ENCODE measurements at regions not wholly inside any gene's neighbourhood (a gene's known extent, or its start where the extent isn't known, plus 50 kb on each side); places are given as distances from the start of the nearest gene placed in this dataset.
"Not testable (repeated sequence)": the region's sequence is repeated elsewhere in the genome, so short reads cannot be mapped to it uniquely, and the experiment has no call there.

GRCh38 chr12:16788506-16789203 lies 182.7 kb upstream of the LMO3 start:
- H3K36me3 ChIP-seq: no peaks in the 10 kb centered on the region
- TF ChIP-seq, protein P1, sequence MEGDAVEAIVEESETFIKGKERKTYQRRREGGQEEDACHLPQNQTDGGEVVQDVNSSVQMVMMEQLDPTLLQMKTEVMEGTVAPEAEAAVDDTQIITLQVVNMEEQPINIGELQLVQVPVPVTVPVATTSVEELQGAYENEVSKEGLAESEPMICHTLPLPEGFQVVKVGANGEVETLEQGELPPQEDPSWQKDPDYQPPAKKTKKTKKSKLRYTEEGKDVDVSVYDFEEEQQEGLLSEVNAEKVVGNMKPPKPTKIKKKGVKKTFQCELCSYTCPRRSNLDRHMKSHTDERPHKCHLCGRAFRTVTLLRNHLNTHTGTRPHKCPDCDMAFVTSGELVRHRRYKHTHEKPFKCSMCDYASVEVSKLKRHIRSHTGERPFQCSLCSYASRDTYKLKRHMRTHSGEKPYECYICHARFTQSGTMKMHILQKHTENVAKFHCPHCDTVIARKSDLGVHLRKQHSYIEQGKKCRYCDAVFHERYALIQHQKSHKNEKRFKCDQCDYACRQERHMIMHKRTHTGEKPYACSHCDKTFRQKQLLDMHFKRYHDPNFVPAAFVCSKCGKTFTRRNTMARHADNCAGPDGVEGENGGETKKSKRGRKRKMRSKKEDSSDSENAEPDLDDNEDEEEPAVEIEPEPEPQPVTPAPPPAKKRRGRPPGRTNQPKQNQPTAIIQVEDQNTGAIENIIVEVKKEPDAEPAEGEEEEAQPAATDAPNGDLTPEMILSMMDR (IDR thresholded peaks at IDR 0.05): no peak
- no peaks in the 10 kb centered on the region for H3K9me3 ChIP-seq
- H3K27ac ChIP-seq: no peak overlapping the region
- no peaks in the 10 kb centered on the region for H3K27me3 ChIP-seq
- H3K4me1 ChIP-seq: no peaks in the 10 kb centered on the region
- no peak overlapping the region for H3K4me3 ChIP-seq
- DNase-seq (ENCODE audit: low spot score): no peak

DNA sequence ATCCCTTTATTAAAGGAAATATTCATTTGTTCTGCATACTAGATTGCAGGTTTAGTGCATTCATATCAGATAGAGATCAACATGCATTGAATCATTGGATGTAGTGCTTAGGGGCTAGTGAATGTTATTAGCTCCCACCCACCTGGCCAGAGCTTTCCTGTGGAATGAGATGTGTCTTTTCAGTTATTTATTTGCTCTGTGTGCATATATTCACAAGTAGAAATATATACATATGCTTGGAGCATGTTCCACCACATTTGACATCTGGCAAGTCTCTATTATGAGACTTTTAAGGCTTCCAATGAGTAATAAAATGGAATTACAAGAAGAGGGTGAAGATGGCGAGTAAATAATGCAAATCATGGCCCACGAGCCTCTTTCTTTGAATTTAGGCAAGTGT lies 180.0 kb upstream of the LMO3 start:
- no peaks in the 10 kb centered on the region for H3K36me3 ChIP-seq
- TF ChIP-seq, protein P1 (IDR thresholded peaks at IDR 0.05): no peak
- H3K27ac ChIP-seq: no peak overlapping the region
- H3K4me3 ChIP-seq: no peak overlapping the region
- H3K27me3 ChIP-seq: no peaks in the 10 kb centered on the region
- no peak for DNase-seq (ENCODE audit: low spot score)
- no peaks in the 10 kb centered on the region for H3K4me1 ChIP-seq
- no peaks in the 10 kb centered on the region for H3K9me3 ChIP-seq

DNA sequence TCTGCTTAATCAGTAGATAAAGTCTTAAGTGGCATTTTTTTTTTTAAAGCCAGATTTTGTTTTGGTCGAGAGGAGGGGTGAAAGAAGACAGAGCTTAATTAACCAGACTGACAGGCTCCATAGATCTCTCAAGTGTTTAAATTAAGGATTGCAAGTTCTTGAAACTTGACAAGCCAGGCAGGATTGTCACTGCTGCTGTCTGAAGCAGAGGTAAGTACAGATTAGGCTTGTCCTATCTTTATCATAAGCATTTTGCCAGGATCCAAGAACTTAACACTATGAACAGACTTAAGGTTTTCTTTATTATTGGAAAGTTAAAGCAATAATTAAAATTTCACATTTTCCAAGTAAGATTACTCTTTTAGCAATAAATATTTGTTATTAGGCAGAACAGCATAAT lies 179.6 kb upstream of the LMO3 start:
- Histone ChIP-seq H3K9me3 (no peaks in the 10 kb centered on the region), H3K4me3 (no peak overlapping the region), H3K4me1 (no peaks in the 10 kb centered on the region), H3K27me3 (no peaks in the 10 kb centered on the region), H3K27ac (no peak overlapping the region), H3K36me3 (no peaks in the 10 kb centered on the region)
- TF ChIP-seq, protein P1 (IDR thresholded peaks at IDR 0.05): no peak
- DNase-seq (ENCODE audit: low spot score): no peak

DNA sequence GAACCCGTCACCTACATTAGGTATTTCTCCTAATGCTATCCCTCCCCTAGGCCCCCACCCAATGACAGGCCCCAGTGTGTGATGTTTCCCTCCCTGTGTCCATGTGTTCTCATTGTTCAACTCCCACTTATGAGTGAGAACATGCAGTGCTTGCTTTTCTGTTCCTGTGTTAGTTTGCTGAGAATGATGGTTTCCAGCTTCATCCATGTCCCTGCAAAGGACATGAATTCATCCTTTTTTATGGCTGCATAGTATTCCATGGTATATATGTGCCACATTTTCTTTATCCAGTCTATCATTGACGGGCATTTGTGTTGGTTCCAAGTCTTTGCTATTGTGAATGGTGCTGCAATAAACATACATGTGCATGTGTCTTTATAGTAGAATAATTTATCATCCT lies 163.2 kb upstream of the LMO3 start:
- H3K9me3 ChIP-seq; H3K36me3 ChIP-seq; H3K4me1 ChIP-seq; H3K4me3 ChIP-seq; DNase-seq (ENCODE audit: low spot score); H3K27me3 ChIP-seq; H3K27ac ChIP-seq: not testable (repeated sequence)

DNA sequence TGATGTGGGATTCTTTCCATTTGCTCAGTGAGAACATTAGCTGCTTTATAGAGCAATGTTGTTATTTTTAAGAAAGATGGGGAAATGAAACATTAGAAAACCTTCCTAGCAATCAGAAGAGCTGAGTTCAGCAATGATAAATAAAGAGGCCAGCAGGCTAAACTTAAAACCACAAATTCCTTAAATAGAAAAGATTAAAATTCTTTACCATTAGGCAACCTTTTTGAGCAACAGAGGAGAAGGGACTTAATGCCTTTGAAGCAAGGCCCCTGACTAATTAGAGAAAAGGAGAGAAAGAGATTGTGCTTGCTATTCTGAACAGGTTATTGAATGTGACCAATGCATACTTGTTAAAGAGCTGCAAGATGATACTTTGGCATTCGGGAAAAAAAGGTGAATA lies 160.8 kb upstream of the LMO3 start:
- DNase-seq (ENCODE audit: low spot score): no peak
- H3K4me3 ChIP-seq: no peak overlapping the region
- H3K4me1 ChIP-seq: no peaks in the 10 kb centered on the region
- H3K9me3 ChIP-seq: no peaks in the 10 kb centered on the region
- TF ChIP-seq, protein P1 (IDR thresholded peaks at IDR 0.05): no peak
- H3K27ac ChIP-seq: no peak overlapping the region
- H3K27me3 ChIP-seq: no peaks in the 10 kb centered on the region
- H3K36me3 ChIP-seq: no peaks in the 10 kb centered on the region

DNA sequence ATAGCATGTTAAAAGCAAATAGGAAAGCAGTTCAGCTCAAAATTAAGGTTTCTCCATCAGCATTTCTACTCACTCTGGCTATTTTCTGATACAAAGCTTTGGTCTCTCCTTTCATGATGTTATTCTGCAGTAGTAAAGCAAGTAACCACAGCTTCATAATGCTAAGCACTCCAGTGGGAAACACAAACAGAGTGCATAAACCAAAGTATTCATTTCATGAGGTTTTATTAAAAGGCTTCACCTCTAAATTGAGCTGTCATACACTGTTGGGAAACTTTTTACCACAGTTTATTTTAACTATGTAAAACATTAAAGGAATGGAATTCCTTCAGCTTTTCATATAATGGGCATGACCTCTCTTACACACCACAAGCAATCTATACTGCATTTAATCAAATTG lies 157.9 kb upstream of the LMO3 start:
- Histone ChIP-seq H3K4me1 (no peaks in the 10 kb centered on the region), H3K4me3 (no peak overlapping the region), H3K27me3 (no peaks in the 10 kb centered on the region), H3K9me3 (no peaks in the 10 kb centered on the region), H3K36me3 (no peaks in the 10 kb centered on the region), H3K27ac (no peak overlapping the region)
- TF ChIP-seq, protein P1 (IDR thresholded peaks at IDR 0.05): no peak
- DNase-seq (ENCODE audit: low spot score): no peak
